NCI-H2107 treated with DMSO at 0.1 percent for 48 hours (cell line): ENCODE measurements at regions not wholly inside any gene's neighbourhood (a gene's known extent, or its start where the extent isn't known, plus 50 kb on each side); places are given as distances from the start of the nearest gene placed in this dataset.

Source experiments
- DNase-seq: peaks from one replicate; lab custom pipeline; 2025; ENCODE audit not compliant: unreplicated experiment; lab: John Stamatoyannopoulos, UW

GRCh38 chr10:55280696-55281095, 479.7 kb upstream of the PCDH15 start:
- DNase-seq: no peak

DNA sequence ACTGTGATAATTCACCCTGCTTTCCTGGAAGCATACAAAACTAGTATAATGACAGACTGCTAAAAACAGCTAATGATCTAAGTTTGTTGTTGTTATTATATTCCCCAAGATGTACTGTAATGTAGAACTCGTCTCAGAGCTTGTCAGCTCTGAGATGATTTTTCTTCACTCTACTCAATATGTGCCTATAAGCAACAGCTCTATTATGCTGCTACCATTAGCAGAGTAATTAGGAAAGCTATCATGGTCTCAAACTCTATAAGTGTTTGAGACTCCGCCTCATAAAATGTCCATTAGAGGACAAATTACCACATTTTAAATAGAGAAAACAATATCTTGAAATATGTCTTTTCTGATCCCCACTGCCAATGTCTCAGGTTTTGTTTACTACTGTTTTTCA, 476.5 kb upstream of the PCDH15 start:
- DNase-seq: no peak

DNA sequence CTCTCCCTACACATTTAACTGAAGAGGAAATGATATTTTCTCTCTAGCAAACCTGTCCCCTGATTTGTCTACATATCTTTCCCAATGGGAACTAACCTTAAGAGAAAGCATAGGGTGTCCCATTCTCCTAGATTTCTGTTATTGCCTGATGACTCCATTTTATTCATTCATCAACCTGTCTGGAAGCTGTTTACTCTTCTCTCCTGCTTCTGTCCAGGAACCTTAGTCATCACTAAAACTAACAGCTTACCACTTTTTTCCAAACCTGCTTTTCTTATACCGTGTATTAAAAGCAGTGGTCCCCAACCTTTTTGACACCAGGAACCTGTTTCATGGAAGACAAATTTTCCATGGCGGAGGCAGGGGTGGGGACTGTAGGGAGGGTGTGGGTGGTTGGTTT, 473.3 kb upstream of the PCDH15 start:
- no peak for DNase-seq

- DNase-seq: no peak
Observed at GRCh38 chr10:55273946-55274345, 472.9 kb upstream of the PCDH15 start.

- no peak for DNase-seq
Observed at GRCh38 chr10:55272886-55273285, 471.9 kb upstream of the PCDH15 start.

DNA sequence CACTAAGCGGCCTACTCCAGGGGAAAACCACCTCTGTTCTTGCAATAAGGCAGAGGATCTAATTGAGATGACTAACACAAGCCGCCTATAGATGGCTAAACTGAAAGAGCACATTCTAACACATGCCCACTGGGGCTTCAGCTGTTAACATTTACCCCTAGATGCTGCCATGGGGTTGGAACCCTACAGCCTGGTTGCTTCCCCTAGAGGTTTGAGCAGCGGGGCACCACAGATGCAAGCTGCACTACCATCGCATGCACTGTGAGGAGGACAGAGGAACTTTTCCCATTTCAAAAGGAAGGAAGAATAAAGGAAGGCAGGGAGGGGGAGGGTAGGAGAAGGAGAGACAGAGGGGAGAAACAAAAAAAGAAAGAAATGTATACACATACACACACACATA, 465.8 kb upstream of the PCDH15 start:
- no peak for DNase-seq

DNA sequence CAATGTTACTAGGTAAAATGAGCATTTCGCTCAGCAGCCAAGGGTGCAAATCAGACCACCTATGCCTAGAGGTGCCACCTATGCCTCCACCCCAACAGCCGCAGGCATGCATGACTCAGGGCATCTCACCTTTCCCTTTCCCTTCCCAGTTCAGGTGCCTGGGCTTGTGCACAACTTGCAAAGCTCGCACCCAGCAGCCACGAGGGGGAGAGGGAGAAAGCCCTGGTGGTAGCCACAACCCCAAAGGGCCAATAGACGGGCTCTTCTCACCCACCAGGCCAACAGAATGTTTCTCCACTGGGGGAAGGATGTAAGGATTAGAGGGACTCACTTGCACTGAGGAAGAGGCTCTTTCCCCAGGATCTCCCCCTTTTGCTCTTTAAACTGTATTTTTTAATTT, 462.3 kb upstream of the PCDH15 start:
- no peak for DNase-seq

DNA sequence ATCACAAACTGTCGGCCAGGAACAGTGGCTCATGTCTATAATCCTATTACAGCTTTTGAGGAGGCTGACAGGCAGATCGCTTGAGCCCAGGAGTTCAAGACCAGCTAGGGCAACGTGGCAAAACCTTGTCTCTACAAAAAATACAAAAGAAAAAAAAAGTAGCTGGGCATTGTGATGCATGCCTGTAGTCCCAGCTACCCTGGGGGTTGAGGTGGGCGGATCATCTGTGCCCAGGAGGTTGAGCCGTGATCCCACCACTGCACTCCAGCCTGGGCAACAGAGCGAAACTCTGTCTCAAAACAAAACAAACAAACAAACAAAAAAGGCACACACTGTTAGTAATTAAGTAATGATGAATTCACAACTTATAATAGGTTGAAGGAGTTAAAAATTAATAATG, 441.5 kb upstream of the PCDH15 start:
- DNase-seq: no peak

DNA sequence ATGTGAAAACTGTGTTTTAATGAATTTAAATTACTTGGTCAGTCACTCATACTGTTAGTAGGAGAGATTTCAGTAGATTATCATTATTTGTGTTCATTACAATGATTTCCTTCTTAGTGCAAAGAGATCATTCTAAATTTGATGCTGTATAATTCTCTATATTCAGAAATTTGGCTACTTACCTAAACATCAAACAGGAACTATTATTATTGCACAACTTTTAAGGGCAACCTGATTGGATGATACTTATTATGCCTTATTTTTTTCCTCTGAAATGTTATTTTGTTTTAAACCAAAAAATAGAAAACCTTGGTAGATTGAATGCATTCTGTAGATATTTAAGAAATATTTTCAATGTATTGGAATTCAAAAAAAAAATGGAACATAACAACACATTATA, 436.4 kb upstream of the PCDH15 start:
- DNase-seq: no peak

- DNase-seq: no peak
Observed at GRCh38 chr10:55233505-55233904, 432.5 kb upstream of the PCDH15 start.

GRCh38 chr10:55233090-55233489, 432.1 kb upstream of the PCDH15 start:
- no peak for DNase-seq

GRCh38 chr10:55232553-55232952, 431.5 kb upstream of the PCDH15 start:
- no peak for DNase-seq

- no peak for DNase-seq
Observed at GRCh38 chr10:55227967-55228366, 426.9 kb upstream of the PCDH15 start.

GRCh38 chr10:55224007-55224781, 423.2 kb upstream of the PCDH15 start:
- DNase-seq: no peak

DNA sequence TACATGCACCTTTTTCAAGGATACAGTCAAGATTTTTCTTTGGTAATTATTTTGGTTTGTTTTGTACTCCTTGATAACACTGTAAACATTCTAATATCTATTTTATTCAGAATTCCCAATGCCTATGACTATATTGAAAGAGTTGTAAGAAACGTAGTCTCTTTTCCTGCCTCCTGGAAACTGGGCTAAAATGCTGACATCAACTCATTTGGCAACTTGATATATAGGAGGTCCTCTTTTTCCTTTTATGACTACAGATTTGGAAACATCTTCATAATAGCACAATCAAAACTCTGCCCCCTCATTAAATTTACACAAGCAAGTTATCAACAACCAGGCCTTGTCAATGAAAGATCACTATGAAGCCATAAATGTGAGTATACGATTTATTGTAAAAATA, 422.3 kb upstream of the PCDH15 start:
- no peak for DNase-seq

DNA sequence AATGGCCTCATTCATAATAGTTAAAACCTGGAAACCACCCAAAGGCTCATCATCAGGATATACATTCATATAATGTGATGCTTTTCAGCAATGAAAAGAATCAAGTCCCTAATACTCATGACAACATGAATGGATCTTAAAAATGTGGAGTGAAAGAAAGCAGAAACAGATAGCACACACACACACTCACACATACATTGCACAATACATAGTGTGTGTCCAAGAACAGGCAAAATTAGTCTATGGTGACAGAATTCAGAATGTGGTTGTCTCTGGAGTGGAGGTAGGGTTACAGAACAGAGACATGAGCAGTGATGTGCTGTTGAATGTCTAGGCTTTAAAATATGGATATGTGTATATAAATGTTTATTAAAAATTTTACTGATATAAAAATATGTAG, 419.9 kb upstream of the PCDH15 start:
- no peak for DNase-seq

- no peak for DNase-seq
Observed at GRCh38 chr10:55215699-55216098, 414.7 kb upstream of the PCDH15 start.

GRCh38 chr10:55214608-55215007, 413.6 kb upstream of the PCDH15 start:
- no peak for DNase-seq

DNA sequence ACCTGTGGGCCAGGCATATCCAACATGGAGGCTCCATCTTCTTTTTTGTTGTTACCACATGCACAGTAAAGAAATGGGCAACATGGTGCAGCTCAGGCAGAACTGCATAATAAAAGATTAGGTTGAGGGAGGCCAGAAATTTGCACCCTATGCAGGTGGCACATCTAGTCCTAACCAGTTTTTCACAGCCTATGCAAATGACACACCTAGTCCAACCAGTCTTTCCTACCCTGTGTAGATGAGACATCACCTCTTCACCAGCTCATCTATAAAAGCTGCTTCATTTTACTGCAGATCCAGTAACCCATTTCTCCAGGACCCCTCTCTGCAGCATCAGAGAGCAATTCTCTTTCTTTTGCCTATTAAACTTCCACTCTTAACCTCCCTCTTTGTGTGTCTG, 411.0 kb upstream of the PCDH15 start:
- no peak for DNase-seq

DNA sequence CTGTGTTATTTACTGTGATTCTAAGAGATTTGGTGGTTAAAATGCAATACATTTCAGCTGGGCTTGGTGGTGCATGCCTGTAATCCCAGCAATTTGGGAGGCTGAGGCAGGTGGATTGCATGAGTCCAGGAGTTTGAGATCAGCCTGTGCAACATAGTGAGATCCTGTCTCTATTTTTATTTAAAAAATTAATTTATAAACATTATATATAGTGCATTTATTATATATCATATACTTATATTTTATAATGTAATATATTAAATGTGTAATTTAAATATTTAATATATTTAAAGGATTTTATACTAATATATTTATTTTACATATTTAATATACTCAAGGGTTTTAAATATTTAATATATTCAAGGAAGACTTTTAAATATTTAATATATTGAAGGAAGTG, 402.8 kb upstream of the PCDH15 start:
- DNase-seq: no peak

- DNase-seq: no peak
Observed at GRCh38 chr10:55203319-55203718, 402.3 kb upstream of the PCDH15 start.

DNA sequence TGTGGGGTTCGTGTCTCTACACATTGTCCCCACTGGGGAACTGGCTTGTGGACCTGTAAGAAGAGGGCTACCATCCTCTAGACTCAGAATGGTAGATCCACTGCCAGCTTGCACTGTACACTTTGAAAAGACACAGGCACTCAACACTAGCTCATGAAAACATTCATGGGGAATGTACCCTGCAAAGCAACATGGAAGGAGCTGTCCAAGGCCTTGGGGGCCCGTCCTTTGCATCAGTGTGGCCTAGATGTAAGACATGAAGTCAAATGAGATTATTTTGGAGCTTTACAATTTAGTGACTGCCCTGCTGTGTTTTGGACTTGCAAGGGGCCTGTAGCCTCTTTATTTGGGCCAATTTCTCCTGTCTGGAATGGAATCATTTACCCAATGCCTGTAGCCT, 399.0 kb upstream of the PCDH15 start:
- DNase-seq: no peak

- no peak for DNase-seq
Observed at GRCh38 chr10:55191236-55191860, 390.3 kb upstream of the PCDH15 start.
